HG03025 (cell line): ENCODE measurements at regions not wholly inside any gene's neighbourhood (a gene's known extent, or its start where the extent isn't known, plus 50 kb on each side); places are given as distances from the start of the nearest gene placed in this dataset.
"Not testable (repeated sequence)": the region's sequence is repeated elsewhere in the genome, so short reads cannot be mapped to it uniquely, and the experiment has no call there.

ENCODE experiments used
- ATAC-seq: cut with Tn5 transposase; IDR thresholded peaks from one replicate; pipeline ENCODE4 v1.9.1; 2021; ENCODE audit warnings: mild to moderate bottlenecking, moderate library complexity; ENCODE audit not compliant: unreplicated experiment, low FRiP score

DNA sequence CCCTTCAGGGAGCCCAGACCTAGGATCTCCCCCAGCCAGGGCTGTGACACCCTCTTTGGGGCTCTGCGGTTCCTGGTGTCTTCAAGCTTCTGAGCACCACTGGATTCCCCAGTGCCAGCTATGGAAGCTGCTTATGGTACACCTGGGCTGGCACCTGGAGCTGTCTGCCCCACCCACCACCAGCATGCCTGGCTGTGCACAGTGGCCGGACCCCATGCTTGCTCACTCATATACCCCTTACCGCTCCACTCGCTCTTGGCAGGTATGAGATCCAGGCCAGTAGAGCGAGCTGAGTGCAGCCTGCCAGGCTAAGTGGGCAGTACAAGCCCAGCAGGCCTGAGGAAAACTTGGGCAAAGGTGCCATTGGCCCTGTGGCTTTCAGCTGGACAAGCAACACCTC, 114.0 kb downstream of the DACT1 start:
- no peak for ATAC-seq

DNA sequence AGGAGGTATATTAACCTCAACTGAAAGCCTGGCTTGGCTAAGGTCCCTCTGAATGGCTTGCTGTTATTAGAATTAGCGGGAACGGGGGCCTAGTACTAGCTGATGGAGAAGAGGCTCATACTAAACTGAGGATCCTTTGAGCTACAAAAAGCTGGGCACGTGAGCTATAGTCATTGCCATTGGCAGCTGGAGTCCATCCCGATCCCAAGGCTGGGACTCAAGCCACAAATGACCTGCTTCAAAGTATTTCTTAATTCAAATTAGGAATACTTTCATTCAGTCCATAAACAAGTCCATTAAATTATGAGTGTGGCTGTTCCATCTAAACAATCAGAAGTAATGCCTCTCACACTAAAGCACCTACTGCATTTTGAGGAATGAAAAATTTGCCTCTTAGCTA, 114.5 kb downstream of the DACT1 start:
- ATAC-seq = no peak

DNA sequence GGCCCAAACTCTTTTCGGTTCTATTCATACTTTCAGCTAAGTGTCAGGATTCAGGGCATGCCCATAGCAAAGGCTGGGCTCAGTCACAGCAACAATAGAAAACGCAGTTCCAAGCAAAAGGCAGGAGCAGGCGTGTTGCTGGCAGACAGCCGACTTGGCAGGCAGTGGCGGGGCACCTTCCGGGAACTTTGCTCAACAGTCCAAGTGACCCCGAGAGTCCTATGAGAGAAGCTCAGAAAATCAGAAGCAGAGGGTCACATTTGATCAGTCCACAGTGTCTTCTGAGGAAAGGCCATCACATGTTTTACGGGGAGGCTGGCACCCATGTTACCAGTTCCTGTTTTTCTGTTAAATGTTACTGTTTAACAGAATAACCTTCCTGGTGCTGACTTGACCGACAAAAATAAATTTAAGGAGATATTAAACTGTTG, 115.0 kb downstream of the DACT1 start:
- ATAC-seq = no peak

DNA sequence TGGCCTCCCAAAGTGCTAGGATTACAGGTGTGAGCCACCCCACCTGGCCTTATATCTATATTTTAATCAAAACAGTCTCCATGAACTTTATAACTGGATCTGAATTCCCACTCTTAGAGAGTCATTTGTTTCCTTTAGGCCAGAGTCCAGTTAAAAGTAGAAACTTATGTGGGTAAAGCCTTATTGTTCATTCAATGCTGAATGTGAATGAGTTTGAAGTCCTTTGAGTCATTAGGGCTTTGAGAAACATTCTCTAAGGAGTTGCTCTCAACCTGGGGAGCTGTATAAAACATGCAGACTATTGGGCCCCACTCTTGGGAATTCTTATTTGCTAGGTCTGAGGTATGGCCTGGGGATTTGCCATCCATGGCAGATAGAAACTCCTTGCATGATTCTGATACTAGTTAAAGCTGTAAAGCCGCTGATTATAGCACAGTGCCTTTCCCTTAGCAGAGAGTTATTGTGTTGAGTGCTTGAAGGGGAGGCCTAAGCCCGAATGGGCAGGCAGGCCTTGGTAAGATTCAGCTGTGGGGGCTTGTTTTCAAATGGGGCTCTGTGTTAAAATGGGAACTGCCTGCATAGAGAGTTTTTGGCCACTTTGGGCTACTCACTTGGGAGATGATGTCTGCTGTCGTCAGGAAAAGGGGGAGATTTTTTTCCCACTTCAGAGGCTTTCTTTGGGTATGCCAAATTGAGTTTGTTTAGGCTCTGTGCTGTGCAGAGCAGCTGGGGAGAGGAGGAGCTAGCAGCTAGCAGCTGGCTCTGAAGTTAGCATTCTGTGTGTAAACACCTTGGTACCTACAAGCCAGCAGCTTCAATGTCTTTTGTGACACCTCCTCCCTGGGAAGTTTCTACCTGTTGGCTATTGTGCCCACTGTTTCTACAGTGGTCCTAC, 117.5 kb downstream of the DACT1 start:
- no peak for ATAC-seq

- no peak for ATAC-seq
Measured at GRCh38 chr14:58760121-58760520, 122.4 kb downstream of the DACT1 start.

DNA sequence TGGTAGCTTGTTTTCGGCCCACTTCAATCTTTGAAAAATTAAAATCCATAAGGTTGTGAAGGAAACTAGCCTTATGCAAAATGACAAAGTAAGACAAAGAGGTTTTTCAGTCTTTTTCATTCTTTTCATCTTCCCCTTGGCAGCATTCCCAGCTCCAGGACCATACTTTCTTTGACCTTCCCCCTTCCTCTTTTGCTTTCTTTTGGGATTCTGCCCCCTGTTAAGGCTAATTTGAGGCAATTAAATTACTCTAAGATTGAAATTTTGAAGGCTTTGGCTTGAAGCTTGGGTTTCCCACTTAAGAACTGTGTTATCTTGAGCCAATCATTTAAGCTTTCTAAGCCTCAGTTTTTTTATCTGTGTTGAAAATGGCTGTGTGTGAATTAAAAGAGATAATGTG, 124.9 kb downstream of the DACT1 start:
- no peak for ATAC-seq

DNA sequence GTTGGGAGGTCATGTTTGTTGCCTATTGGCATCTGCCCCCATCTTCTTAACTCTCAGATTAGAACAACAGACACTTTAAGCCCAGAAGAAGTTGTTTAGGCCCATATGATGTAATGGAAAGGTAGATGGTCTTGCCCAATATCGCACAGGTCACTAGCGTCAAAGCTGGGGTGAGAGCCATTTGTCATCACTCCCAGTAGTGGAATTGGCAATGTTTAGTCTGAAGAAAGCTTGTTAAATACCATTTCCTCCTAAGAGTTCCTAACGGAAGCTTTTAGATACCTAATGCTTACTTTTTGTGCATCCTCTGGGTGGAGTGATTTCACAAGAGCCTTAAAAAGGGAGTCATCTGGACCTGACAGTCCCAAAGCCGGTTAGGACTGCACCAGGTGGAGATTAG, 125.4 kb downstream of the DACT1 start:
- ATAC-seq = no peak

- ATAC-seq = no peak
Measured at GRCh38 chr14:58765418-58765831, 127.7 kb downstream of the DACT1 start.

DNA sequence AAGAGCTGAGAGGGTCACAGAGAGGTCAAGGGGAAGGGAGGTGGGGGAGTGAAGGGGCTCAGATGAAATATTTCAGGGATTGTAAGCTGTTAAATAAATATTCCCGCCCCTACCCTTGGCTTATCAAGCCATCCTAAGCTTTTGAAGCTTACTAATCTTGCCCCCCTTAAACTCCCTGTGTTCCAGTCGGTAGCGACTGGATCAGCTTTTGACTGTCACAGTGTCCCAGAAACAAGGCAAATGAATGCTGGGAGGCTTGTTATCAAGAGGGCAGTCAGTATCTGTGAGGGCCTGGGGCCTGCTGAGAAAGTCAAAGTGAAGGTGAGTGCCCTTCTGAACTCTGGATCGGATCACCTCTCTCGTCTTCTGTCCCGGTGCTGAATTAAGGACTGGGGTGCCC, 128.1 kb downstream of the DACT1 start:
- no peak for ATAC-seq

- no peak for ATAC-seq
Measured at GRCh38 chr14:58769011-58769643, 131.4 kb downstream of the DACT1 start.

DNA sequence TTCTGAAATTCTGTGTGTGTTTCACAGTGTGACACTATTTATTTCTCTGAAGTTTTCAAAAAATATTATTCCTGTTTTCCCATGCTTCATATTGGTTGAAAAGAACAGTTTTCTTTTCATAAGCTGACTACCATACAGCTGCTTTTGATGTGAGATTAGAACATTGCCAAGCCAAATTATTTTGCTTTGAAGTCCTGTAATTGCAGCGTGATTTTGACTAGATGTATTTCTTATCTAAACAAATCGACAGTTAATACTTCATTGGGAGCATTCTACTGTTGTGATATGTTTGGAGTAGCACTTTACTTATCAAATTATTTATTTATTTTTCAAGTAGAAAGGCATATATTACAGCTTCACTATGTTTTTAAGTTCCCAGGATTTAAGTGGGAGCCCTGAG, 132.0 kb downstream of the DACT1 start:
- ATAC-seq = no peak

GRCh38 chr14:58770491-58770982, 132.8 kb downstream of the DACT1 start:
- ATAC-seq = no peak

- ATAC-seq = no peak
Measured at GRCh38 chr14:58771016-58771415, 133.3 kb downstream of the DACT1 start.

GRCh38 chr14:58772116-58772515, 134.4 kb downstream of the DACT1 start:
- no peak for ATAC-seq

- no peak for ATAC-seq
Measured at GRCh38 chr14:58772794-58773620, 135.2 kb downstream of the DACT1 start.

GRCh38 chr14:58774531-58774930, 136.8 kb downstream of the DACT1 start:
- no peak for ATAC-seq

DNA sequence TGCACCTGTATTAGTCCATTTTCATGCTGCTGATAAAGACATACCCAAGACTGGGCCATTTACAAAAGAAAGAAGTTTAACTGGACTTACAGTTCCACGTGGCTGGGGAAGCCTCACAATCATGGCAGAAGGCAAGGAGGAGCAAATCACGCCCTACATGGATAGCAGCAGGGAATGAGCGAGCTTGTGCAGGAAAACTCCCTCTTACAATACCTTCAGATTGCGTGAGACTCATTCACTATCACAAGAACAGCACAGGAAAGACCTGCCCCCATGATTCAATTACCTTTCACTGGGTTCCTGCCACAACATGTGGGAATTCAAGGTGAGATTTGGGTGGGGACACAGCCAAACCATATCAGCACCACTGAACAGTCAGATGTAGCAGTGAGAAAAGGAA, 137.4 kb downstream of the DACT1 start:
- not testable (repeated sequence) for ATAC-seq

DNA sequence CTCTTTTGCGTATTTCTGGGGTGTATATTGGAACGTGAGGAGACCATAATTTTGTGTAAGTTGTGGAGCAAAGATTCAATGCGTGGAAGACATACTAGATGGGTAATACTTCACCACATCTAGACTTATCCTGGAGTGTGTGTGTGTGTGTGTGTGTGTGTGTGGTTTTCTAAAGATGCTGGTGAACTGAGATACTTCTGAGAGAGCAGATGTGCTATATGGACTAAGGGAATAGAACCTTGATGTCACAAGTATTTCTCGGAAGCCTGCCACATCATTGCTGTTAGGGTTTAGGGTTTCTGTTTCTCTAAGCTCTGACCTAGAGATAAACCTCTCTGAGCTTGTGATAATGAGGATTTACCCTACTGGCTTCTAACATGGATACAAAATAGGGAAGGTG, 138.8 kb downstream of the DACT1 start:
- no peak for ATAC-seq

GRCh38 chr14:58777541-58777979, 139.8 kb downstream of the DACT1 start:
- no peak for ATAC-seq

GRCh38 chr14:58778202-58778601, 140.4 kb downstream of the DACT1 start:
- no peak for ATAC-seq

- no peak for ATAC-seq
Measured at GRCh38 chr14:58779376-58779775, 141.6 kb downstream of the DACT1 start.
